ENCODE measurements at regions not wholly inside any gene's neighbourhood (a gene's known extent, or its start where the extent isn't known, plus 50 kb on each side); places are given as distances from the start of the nearest gene placed in this dataset.

- peak; percentile 95 for DNase-seq
Observed at GRCh38 chr13:43985422-43986072, 105.8 kb downstream of the LACC1 start.

GRCh38 chr13:43986421-43986981 is 106.8 kb downstream of the LACC1 start:
- peak; percentile 99 for DNase-seq

GRCh38 chr13:43988302-43988701 is 108.6 kb downstream of the LACC1 start:
- DNase-seq: no peak

- no peak for DNase-seq
Observed at GRCh38 chr13:43990021-43990420, 110.3 kb downstream of the LACC1 start.

- no peak for DNase-seq
Observed at GRCh38 chr13:43990829-43991228, 111.1 kb downstream of the LACC1 start.

GRCh38 chr13:43991773-43992201 is 112.1 kb downstream of the LACC1 start:
- peak; percentile 21 for DNase-seq

GRCh38 chr13:43992211-43992610 is 112.5 kb downstream of the LACC1 start:
- no peak for DNase-seq

GRCh38 chr13:43994999-43995859 is 115.5 kb downstream of the LACC1 start:
- no peak for DNase-seq

- no peak for DNase-seq
Observed at GRCh38 chr13:43996221-43996620, 116.5 kb downstream of the LACC1 start.

GRCh38 chr13:44003481-44003880 is 123.8 kb downstream of the LACC1 start:
- DNase-seq: no peak

- no peak for DNase-seq
Observed at GRCh38 chr13:44004878-44005277, 125.2 kb downstream of the LACC1 start.

GRCh38 chr13:44007451-44007850 is 127.7 kb downstream of the LACC1 start:
- no peak for DNase-seq

GRCh38 chr13:44011036-44011435 is 131.3 kb downstream of the LACC1 start:
- DNase-seq: no peak

GRCh38 chr13:44012910-44013757 is 133.4 kb downstream of the LACC1 start:
- no peak for DNase-seq

- no peak for DNase-seq
Observed at GRCh38 chr13:44013758-44014291, 134.1 kb downstream of the LACC1 start.

- DNase-seq: no peak
Observed at GRCh38 chr13:44014501-44014900, 134.8 kb downstream of the LACC1 start.

- DNase-seq: no peak
Observed at GRCh38 chr13:44015118-44015517, 135.4 kb downstream of the LACC1 start.

- no peak for DNase-seq
Observed at GRCh38 chr13:44015811-44016210, 136.1 kb downstream of the LACC1 start.

- no peak for DNase-seq
Observed at GRCh38 chr13:44017756-44018309, 138.1 kb downstream of the LACC1 start.

GRCh38 chr13:44019651-44020050 is 139.9 kb downstream of the LACC1 start:
- DNase-seq: no peak

- DNase-seq: no peak
Observed at GRCh38 chr13:44021422-44021821, 141.7 kb downstream of the LACC1 start.

- DNase-seq: no peak
Observed at GRCh38 chr13:44022196-44022595, 142.5 kb downstream of the LACC1 start.
